GM18870 (cell line): ENCODE measurements at regions not wholly inside any gene's neighbourhood (a gene's known extent, or its start where the extent isn't known, plus 50 kb on each side); places are given as distances from the start of the nearest gene placed in this dataset.
"Not testable (repeated sequence)": the region's sequence is repeated elsewhere in the genome, so short reads cannot be mapped to it uniquely, and the experiment has no call there.

Source experiments
- ATAC-seq: cut with Tn5 transposase; IDR thresholded peaks from one replicate; pipeline ENCODE4 v1.9.1; 2021; ENCODE audit warnings: moderate library complexity; ENCODE audit not compliant: unreplicated experiment

DNA sequence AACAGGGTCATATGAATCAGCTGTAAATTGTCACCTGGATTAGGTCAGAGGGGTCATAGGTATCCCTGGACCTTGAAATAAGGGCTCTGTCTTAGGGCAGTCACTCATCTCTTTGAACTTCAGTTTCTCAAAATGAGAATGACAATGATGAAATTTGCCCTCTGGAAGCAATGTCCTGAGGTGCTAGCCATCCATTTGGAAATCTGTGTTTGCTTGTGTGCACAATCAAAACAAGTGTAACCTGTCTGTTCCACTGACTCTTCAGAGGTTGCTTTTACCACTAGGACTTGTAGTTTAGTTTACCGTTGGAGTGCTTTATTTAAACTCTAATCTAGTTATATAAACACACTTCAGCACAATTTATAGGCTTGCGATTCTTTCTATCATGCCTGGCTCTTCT lies 297.3 kb downstream of the CCDC74A start:
- not testable (repeated sequence) for ATAC-seq

DNA sequence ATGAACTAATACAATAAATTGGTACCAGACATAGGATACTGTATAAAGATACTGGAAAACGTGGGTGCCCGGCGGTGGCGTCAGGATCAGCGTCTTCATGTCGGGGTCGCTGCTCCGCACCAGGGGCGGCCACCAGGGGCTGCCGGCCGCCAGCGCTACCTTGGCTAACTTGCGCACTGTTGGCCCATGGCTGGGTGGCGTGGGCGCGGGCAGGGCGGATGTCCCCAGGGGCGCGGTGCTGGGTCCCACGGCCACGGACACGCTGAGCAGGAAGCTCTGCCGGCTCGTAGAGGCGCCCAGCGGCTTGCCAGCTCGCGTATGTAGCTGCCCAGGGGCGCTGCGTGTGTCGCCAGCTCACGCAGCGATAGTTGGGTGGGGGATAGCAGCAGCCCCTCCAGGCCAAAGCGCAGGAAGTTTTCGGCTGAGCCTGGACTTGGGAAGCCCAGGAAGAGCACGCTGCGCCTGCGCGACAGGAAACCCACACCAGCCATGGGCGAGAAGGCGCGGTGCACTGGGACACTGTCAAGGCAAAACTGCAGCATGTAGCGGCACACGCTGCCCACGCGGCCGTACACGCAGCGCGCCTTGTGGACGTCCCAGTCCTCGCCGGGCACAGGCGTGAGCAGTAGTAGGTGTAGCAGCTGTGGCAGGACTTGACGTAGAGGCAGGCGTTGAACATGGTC lies 299.9 kb downstream of the CCDC74A start:
- ATAC-seq: no peak

GRCh38 chr2:131828164-131828561 lies 300.5 kb downstream of the CCDC74A start:
- ATAC-seq: no peak

GRCh38 chr2:131828633-131829455 lies 301.2 kb downstream of the CCDC74A start:
- ATAC-seq: not testable (repeated sequence)

GRCh38 chr2:131829456-131830241 lies 302.0 kb downstream of the CCDC74A start:
- ATAC-seq: not testable (repeated sequence)

DNA sequence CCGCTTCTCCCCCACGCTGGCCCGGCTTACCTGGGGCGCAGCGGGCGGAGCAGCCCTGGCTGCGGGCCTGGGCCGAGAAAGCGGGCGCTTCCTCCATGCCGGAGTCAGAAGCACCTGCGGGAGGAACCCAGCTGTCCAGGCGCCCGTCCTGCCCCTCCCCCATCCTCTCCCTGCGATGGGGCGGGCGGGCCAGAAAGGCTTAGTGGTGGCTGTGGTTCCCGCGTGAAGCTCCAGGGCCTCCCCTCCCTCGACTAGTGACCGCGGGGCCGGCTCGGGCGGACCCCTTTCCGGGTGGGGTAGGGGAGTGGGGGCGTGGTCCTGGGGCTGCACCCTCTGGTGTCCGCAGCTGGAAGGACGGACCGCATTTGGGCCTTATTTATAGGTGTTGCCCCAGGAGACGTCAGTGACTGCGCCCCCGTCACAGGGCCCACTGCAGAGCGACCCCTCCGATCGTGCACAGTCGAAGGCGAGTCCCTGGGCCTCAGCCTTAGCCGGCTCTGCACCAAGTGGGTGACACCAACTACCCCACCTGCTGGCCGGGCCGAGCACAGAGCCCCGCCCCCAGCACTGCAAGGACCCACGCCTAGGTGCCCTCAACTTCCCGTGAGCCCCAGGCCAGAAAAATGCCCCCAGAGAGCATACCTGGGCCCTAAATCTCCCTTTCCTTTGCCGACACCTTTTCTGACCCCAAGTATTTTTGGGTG lies 302.7 kb downstream of the CCDC74A start:
- ATAC-seq: not testable (repeated sequence)

GRCh38 chr2:131830946-131831310 lies 303.2 kb downstream of the CCDC74A start:
- not testable (repeated sequence) for ATAC-seq

GRCh38 chr2:131831450-131832208 lies 303.9 kb downstream of the CCDC74A start:
- ATAC-seq: not testable (repeated sequence)

DNA sequence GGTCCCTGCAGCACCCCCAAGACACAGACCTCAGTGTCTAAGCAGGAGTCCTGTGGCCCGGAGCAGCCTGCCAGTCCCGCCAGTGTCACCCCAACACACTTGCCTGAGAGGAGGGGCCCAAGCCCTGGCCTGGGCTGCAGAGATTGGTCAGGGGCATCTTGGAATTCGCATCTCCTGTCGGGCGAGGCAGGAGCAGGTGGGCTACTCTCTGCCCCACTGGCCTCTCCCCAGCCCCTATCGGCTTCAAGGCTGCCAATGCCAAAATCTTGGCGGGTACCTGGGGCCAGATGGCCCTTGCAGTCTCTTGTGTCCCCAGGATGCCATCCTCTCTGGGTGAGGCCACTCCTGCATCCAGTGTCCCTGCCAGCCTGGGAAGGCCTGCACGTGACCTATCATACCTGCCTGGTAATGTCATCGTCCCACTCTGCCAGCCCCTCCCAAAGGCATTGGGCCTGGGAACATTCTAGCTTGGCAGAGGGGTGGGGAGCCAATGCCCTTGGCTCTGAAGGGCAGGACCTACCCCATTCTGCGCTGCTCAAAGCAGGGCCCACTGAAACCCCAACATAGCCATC lies 304.6 kb downstream of the CCDC74A start:
- not testable (repeated sequence) for ATAC-seq

DNA sequence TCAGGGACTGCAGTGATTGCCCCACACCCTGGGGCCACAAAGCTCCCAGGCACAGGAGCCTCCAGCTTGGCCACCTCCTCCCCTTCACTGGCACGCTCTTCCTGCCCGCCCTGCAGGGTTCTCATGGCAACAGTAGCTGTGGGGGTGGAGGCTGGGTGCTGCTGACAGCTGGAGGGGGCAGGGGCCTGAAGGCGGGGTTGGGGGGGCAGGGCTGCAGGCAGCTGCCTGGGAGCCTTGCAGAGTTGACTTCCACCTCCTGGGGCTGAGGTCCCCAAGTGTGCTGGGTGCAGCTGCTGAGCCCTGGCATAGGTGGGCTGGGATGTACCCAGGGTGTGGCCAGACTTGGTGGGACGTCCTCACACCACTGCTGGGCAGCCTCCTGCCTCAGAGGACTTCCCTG lies 305.2 kb downstream of the CCDC74A start:
- not testable (repeated sequence) for ATAC-seq

DNA sequence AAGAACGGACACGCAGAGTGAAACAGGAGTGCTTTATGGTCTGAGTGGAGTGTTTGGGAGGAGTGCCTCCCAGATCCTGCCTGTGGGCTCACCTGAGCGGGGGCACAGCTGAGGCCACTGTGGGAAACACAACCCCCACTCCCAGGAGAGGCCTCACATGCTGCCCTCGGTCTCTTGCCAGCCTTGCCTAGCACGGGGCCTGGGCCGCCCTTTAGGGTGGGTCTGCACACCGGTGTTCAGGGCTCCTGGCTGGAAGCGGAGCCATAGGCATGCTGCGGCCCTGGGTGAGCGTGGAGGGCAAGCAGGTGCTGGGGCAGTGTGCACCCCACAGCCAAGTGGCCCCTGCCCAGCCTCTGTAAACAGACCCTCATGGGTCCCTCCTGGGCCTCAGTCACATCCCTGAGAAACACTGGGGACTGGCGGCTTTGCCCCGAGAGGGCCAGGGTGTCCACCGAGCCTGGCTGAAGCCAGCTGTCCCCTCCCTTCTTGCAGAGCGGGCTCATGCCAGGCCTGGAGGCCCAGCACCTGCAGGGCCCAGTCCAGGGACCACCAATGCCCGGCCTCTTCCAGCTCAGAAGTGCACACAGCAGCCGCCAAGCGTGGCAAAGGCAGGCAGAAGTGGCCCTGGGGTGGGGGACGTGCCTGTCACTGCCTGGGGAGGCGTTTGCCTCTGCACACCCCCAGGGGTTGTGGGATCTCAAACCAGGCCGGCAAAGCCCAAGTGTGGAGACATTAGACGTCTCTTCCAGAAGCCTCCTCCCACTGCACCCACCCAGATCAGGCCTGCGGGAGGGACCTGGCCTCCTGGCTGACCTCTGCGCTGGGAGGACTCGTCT lies 305.9 kb downstream of the CCDC74A start:
- not testable (repeated sequence) for ATAC-seq

DNA sequence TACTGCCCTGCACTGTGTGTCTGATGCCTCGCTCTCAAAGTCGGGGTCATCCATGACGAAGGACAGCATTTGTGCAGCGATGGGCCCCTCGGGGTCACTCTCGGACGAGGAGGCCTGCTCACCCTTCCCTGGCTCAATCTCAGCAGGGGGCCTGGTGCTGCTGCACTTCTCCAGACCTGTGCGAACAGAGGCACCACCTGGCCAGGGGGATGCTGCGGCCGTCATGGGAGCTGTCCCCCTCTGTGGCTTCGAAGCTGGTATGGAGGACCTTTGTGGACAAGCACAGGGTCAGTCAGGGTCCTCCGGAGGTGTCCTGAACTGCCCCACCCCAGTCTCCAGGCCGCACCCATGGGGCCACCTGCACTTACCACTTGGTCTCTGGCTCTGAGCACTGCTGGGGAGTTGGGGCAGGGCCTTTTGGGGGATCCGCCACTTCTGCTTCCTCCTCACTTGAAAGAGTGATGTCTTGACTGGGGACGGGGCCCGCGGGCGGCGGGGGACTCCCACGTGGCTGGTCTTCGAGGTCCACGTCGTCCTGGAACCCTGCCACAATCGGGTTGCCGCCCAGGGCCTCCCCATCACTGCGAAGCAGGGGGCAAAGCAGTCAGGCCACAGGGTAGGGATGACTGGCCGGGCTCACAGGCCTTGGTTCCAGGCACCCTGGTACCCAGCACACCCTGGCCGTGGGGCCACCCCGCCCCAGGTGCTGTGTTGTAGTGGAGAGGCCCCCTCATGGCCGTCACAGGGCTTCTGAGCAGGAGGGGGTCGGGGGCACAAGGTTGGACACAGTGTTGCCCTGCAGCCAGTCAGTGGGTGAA lies 306.7 kb downstream of the CCDC74A start:
- not testable (repeated sequence) for ATAC-seq

DNA sequence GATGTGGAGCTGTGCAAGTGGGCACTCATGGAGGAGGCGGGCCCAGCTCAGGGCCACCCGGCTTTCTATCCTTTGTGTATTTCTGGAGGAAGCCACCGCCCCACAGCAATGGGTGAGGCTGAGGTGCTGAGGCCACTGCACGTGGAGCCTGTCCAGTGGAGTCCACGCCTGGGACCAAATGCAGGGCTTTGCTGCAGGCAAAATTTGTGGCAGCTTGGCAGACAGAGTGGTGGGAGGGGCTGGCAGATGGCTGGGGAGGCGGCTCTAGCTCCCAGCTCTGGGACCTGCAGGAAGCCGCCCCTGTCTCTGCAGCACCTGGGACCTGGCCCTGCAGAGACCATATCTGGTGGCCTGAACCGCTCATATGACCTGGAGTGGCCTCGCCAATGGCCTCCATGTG lies 307.3 kb downstream of the CCDC74A start:
- ATAC-seq: not testable (repeated sequence)

DNA sequence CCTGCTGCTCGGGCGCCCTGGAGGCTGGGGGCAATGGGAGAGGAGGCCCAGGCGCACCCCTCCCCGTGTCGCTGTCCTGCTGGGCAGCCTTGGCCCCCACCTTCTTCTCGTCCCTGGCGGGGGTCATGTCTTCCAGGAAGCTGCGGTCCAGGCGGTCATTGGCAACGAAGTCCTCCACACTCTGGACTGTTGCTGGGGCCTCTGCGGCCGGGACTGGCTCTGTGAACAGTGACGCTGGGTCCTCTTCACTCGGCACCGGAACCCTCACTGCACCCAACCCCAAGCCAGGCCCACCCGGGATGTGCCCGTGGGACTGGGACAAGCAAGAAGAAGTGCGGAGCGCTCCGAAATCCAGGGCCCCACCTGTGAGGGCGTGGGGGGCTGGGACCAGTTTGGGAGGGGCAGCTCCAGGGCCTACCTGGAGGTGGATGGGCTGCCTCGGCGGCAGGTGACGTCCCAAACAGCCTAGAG lies 308.0 kb downstream of the CCDC74A start:
- ATAC-seq: no peak

DNA sequence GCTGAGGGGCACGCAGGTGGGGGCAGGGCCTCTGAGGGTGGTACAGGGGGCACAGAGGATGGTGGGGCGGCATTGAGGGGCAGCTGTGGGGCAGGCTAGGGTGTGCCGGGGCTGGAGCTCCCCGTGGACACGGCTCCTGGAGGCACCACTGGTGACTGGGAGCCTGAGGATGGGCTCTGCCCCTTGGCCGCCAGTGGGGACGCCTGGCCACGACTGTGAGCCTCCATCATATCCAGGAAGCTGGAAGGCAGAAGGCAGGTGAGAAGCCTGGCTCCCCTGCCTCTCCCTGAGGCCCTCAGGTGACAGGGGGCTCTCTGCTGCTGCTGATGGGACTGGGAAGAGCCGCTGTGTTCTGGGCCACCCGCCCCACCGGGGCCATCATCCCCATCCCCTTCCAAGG lies 308.4 kb downstream of the CCDC74A start:
- not testable (repeated sequence) for ATAC-seq

- not testable (repeated sequence) for ATAC-seq
Observed at GRCh38 chr2:131844044-131844443, 316.4 kb downstream of the CCDC74A start.

- ATAC-seq: not testable (repeated sequence)
Observed at GRCh38 chr2:131856202-131856601, 305.6 kb downstream of the ANKRD30BL start.

GRCh38 chr2:131858197-131858596 lies 303.6 kb downstream of the ANKRD30BL start:
- not testable (repeated sequence) for ATAC-seq
